ENCODE measurements at regions not wholly inside any gene's neighbourhood (a gene's known extent, or its start where the extent isn't known, plus 50 kb on each side); places are given as distances from the start of the nearest gene placed in this dataset.

GRCh38 chr6:4581468-4582385 lies 194.5 kb upstream of the CDYL start:
- TF ChIP-seq CTCF (IDR thresholded peaks at IDR 0.05) (no peak), POLR2A (IDR thresholded peaks at IDR 0.05) (no peak), POLR2AphosphoS5 (IDR thresholded peaks at IDR 0.05) (no peak)

Measured in breast epithelium (tissue), 3 donors.